Upper lobe of left lung (tissue), 4 donors: ENCODE measurements at regions not wholly inside any gene's neighbourhood (a gene's known extent, or its start where the extent isn't known, plus 50 kb on each side); places are given as distances from the start of the nearest gene placed in this dataset.

ENCODE experiments used
- POLR2A ChIP-seq, 4 donors: fragments of 450-650 bp; IDR thresholded peaks; one replicate each; pipeline ENCODE4 v1.5.1; 2016 to 2017; ENCODE audit warnings: antibody characterized with exemption in 4 of 4, mild to moderate bottlenecking in 2 of 4
- TF ChIP-seq, protein P1 (sequence below), 6 experiments: fragments of 450-650 bp in 4 of 6; fragments of 200-600 bp in 2 of 6; sonication (generic) in 2 of 6; IDR thresholded peaks; one replicate each; pipeline ENCODE4 v1.5.1; 2016 to 2019; ENCODE audit warnings: antibody characterized with exemption in 6 of 6

- TF ChIP-seq, protein P1, sequence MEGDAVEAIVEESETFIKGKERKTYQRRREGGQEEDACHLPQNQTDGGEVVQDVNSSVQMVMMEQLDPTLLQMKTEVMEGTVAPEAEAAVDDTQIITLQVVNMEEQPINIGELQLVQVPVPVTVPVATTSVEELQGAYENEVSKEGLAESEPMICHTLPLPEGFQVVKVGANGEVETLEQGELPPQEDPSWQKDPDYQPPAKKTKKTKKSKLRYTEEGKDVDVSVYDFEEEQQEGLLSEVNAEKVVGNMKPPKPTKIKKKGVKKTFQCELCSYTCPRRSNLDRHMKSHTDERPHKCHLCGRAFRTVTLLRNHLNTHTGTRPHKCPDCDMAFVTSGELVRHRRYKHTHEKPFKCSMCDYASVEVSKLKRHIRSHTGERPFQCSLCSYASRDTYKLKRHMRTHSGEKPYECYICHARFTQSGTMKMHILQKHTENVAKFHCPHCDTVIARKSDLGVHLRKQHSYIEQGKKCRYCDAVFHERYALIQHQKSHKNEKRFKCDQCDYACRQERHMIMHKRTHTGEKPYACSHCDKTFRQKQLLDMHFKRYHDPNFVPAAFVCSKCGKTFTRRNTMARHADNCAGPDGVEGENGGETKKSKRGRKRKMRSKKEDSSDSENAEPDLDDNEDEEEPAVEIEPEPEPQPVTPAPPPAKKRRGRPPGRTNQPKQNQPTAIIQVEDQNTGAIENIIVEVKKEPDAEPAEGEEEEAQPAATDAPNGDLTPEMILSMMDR (IDR thresholded peaks at IDR 0.05), result no peak
- no peak for TF ChIP-seq POLR2A (IDR thresholded peaks at IDR 0.05)
Measured at GRCh38 chr9:92189782-92190535, 74.7 kb upstream of the SPTLC1 start.
